GM19372 (cell line): ENCODE measurements at regions not wholly inside any gene's neighbourhood (a gene's known extent, or its start where the extent isn't known, plus 50 kb on each side); places are given as distances from the start of the nearest gene placed in this dataset.

Source experiments
- ATAC-seq: cut with Tn5 transposase; IDR thresholded peaks from one replicate; pipeline ENCODE4 v1.9.1; 2021; ENCODE audit warnings: mild to moderate bottlenecking, low read depth, moderate library complexity; ENCODE audit not compliant: unreplicated experiment

DNA sequence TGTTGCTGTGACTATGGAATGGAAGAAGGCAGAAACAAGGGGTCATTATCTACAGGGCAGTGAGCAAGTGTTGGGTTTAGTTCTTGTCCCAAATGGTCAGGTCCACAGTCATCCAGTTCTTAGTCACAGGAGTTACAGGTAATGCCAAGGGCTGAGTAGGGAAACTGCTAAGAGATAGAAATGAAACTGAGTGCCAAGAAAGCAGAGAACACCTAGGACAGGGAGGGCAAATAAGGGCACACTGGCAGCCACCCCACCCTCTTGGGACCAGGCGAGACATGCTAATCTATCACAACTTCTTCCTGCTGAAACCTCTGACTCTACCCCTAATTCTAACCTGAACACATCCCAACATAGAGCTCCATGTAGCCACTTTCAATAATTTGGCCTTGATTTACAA lies 103.2 kb downstream of the KLF4 start:
- ATAC-seq = no peak
